HL-60 (cell line): ENCODE measurements at regions not wholly inside any gene's neighbourhood (a gene's known extent, or its start where the extent isn't known, plus 50 kb on each side); places are given as distances from the start of the nearest gene placed in this dataset.

Experiments used
- DNase-seq, 2 experiments: peaks; one replicate each; pipeline ENCODE4 v3.0.0-alpha.2; 2010 to 2020; ENCODE audit warnings: low read depth in 1 of 2, low spot score in 1 of 2
- H3K27ac ChIP-seq: fragments of 250-450 bp; sonication (Bioruptor Pico); replicated peaks from 2 replicates; pipeline ENCODE4 v1.5.1; 2020; ENCODE audit warnings: mild to moderate bottlenecking, moderate library complexity
- H3K27me3 ChIP-seq: fragments of 250-450 bp; sonication (Bioruptor Pico); 2 replicates; pipeline ENCODE4 v1.5.1; 2021; ENCODE audit warnings: mild to moderate bottlenecking, moderate library complexity; ENCODE audit not compliant: insufficient read depth, poor library complexity, severe bottlenecking
- H3K4me3 ChIP-seq: replicated peaks from 2 replicates; pipeline ENCODE4 v1.5.1; 2011; ENCODE audit warnings: mild to moderate bottlenecking, control low read depth, low read length; ENCODE audit not compliant: insufficient read depth
- GABPA ChIP-seq: IDR thresholded peaks from 2 replicates; pipeline ENCODE4 v1.6.1; 2012; ENCODE audit warnings: low read depth
- POLR2AphosphoS5 ChIP-seq: IDR thresholded peaks from 2 replicates; pipeline ENCODE4 v1.6.1; 2012; ENCODE audit warnings: low read depth
- REST ChIP-seq: IDR thresholded peaks from 2 replicates; pipeline ENCODE4 v1.6.1; 2012; ENCODE audit warnings: low read depth; ENCODE audit not compliant: insufficient replicate concordance
- SPI1 ChIP-seq: IDR thresholded peaks from 2 replicates; pipeline ENCODE4 v1.6.1; 2012; ENCODE audit warnings: low read depth, mild to moderate bottlenecking, borderline replicate concordance
- TF ChIP-seq, protein P1 (sequence below): IDR thresholded peaks from one replicate; pipeline ENCODE4 v1.5.1; 2011; ENCODE audit warnings: low read length, control low read depth, inconsistent platforms; ENCODE audit not compliant: insufficient read depth

DNA sequence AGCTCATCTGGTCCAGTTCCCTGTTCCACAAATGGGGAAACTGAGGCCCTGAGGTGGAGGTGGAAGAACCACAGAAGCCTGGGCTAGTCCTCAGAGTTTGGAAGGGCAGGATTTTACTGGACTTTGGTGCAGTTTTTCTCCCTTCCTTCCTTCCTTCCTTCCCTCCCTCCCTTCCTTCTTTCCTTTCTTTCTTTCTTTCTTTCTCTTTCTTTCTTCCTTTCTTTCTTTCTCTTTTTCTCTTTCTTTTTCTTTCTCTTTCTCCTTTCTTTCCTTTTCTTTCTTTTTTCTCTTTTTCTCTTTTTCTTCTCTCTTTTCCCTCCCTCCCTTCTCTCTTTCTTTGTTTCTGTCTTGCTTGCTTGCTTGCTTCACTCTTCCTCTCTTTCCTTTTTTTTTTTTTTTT is 95.7 kb upstream of the TBX3 start:
- Histone ChIP-seq H3K27me3 (no peaks in the 10 kb centered on the region), H3K4me3 (no peak overlapping the region), H3K27ac (no peak overlapping the region)
- TF ChIP-seq, protein P1, sequence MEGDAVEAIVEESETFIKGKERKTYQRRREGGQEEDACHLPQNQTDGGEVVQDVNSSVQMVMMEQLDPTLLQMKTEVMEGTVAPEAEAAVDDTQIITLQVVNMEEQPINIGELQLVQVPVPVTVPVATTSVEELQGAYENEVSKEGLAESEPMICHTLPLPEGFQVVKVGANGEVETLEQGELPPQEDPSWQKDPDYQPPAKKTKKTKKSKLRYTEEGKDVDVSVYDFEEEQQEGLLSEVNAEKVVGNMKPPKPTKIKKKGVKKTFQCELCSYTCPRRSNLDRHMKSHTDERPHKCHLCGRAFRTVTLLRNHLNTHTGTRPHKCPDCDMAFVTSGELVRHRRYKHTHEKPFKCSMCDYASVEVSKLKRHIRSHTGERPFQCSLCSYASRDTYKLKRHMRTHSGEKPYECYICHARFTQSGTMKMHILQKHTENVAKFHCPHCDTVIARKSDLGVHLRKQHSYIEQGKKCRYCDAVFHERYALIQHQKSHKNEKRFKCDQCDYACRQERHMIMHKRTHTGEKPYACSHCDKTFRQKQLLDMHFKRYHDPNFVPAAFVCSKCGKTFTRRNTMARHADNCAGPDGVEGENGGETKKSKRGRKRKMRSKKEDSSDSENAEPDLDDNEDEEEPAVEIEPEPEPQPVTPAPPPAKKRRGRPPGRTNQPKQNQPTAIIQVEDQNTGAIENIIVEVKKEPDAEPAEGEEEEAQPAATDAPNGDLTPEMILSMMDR: no peak
- no peak for TF ChIP-seq POLR2AphosphoS5
- TF ChIP-seq REST: no peak
- TF ChIP-seq GABPA: no peak
- TF ChIP-seq SPI1: no peak
- DNase-seq: no peak

GRCh38 chr12:114779186-114779585 is 95.2 kb upstream of the TBX3 start:
- no peak overlapping the region for H3K4me3 ChIP-seq
- DNase-seq: no peak
- no peak overlapping the region for H3K27ac ChIP-seq
- no peaks in the 10 kb centered on the region for H3K27me3 ChIP-seq
- TF ChIP-seq SPI1 (no peak), REST (no peak), POLR2AphosphoS5 (no peak), GABPA (no peak)
- TF ChIP-seq, protein P1: no peak

GRCh38 chr12:114776731-114777442 is 92.9 kb upstream of the TBX3 start:
- H3K27ac ChIP-seq: no peak overlapping the region
- no peak overlapping the region for H3K4me3 ChIP-seq
- TF ChIP-seq SPI1 (no peak), GABPA (no peak), REST (no peak), POLR2AphosphoS5 (no peak)
- DNase-seq: no peak
- H3K27me3 ChIP-seq: no peaks in the 10 kb centered on the region
